HG02798 (cell line): ENCODE measurements at regions not wholly inside any gene's neighbourhood (a gene's known extent, or its start where the extent isn't known, plus 50 kb on each side); places are given as distances from the start of the nearest gene placed in this dataset.
"Not testable (repeated sequence)": the region's sequence is repeated elsewhere in the genome, so short reads cannot be mapped to it uniquely, and the experiment has no call there.

Source experiments
- ATAC-seq: cut with Tn5 transposase; IDR thresholded peaks from one replicate; pipeline ENCODE4 v1.9.1; 2021; ENCODE audit warnings: mild to moderate bottlenecking; ENCODE audit not compliant: unreplicated experiment, poor library complexity

- ATAC-seq, result no peak
These were observed 549.9 kb downstream of the PDHA2 start for GRCh38 chr4:96389770-96390169.

DNA sequence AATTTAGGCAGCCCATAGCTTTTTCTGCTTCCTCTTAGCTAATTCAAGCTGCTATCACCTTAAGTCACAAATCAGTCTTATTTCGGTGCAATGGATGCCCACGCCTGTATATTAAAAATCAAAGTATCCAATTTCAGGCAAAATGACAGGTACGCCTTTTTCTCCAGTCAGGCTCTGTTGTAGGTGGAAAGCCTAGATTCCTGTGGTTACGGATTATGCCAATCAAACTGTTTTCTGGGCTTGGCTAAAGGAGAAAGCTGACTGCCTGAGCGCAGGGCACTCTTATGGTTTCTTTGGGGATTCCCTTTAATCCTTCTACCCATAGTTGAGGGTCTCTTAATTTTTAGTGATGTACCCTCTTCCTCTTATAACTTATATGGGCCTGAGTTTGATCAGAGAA, 550.5 kb downstream of the PDHA2 start:
- no peak for ATAC-seq

GRCh38 chr4:96395747-96396146, 555.9 kb downstream of the PDHA2 start:
- no peak for ATAC-seq

DNA sequence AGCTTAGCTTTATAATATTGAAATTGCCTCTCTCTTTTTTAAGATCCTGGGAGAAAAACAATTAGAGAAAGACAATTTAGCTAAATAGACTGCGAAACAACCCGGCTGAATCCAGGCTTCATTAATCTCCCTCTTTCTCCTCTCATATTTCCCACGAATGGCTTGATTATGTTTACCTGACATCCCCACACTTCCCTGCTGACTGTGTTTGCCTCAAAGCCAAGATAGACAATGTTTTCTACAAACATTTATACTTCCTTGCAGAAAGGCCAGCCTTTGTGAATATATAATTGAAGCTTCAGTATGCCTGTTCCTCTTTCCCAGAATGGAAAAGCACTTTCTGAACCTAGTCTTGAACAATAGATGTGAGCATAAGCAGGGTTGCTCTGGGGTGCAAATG, 566.8 kb downstream of the PDHA2 start:
- no peak for ATAC-seq

DNA sequence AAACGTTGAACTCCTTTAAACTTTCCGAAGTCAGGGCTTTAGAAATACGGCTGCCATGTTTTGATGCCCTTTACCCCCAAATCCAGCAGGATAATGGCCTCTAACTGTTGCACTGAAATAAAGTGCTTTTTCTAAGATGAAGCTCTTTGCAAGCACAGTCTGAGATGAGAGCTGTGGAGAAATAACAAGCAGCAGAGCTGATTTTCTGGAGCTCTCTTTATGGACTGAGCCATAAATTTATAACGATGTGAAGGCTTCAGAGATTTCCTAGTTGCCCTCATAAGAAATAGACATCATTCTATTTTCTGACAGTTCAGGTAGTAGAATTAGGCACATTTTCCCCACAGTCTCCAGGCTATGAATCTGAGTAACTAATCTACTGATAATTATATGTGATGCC, 567.3 kb downstream of the PDHA2 start:
- ATAC-seq, result no peak

GRCh38 chr4:96407738-96408463, 568.0 kb downstream of the PDHA2 start:
- no peak for ATAC-seq

DNA sequence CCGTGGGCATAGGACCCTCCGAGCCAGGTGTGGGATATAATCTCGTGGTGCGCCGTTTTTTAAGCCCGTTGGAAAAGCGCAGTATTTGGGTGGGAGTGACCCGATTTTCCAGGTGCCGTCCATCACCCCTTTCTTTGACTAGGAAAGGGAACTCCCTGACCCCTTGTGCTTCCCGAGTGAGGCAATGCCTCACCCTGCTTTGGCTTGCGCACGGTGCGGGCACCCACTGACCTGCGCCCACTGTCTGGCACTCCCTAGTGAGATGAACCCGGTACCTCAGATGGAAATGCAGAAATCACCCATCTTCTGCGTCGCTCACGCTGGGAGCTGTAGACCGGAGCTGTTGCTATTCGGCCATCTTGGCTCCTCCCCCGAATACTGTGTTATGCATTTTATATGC, 575.0 kb downstream of the PDHA2 start:
- ATAC-seq, result not testable (repeated sequence)

DNA sequence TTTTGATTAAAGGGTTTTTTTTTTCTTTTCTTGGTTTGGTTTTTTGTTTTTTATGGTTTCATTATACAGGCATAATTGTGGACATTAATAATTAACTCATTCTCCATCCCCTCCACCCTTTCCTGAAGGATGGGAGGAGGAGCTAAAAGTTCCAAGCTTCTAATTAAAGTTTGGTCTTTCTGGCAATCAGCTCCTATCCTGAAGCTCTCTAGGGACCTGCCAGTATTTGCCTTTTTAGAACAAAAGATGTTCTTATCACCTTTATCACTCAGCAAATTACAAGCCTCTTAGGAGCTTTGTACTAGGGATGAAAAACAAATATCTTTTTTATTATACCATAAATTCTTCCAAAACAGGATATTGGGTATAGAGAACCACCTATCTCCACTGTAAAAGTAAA, 589.8 kb downstream of the PDHA2 start:
- ATAC-seq, result no peak

DNA sequence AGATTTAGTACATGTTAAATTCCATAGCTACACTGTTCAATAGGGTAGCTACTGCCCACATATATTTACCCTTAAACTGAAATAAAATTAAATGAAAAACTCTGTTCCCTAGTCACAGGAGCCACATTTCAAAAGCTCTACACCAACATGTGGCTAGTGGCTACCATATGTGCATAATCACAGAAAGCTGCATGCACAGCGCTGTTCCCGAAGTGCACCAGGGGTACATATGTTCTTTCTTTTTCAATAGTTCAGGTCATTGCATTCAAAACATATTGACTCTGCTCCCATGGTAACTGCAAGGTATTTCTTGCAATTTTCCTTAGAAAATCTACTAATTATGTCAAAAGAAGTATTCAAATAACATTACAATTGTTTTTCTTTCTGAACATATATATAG, 591.2 kb downstream of the PDHA2 start:
- ATAC-seq, result no peak

- ATAC-seq, result no peak
These were observed 608.5 kb downstream of the PDHA2 start for GRCh38 chr4:96448315-96448872.

GRCh38 chr4:96455045-96455720, 615.3 kb downstream of the PDHA2 start:
- ATAC-seq, result no peak

- not testable (repeated sequence) for ATAC-seq
These were observed 618.1 kb downstream of the PDHA2 start for GRCh38 chr4:96458031-96458430.

DNA sequence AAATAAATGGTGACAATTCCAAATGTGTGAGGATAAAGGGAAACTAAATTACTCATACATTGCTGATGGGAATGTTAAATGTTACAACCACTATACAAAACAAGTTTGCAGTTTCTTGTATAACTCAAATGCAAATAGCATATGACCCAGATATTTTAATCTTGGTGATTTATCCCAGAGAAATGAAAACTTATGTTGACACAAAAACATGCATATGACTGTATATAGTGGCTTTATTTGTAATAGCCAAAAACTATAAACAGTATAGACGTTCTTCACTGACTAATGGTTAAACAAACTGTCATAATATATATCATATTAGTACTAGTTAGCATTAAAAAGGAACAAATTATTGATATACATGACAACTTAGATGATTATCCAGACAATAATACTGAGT, 619.2 kb downstream of the PDHA2 start:
- no peak for ATAC-seq

GRCh38 chr4:96465834-96466233, 625.9 kb downstream of the PDHA2 start:
- ATAC-seq, result no peak

DNA sequence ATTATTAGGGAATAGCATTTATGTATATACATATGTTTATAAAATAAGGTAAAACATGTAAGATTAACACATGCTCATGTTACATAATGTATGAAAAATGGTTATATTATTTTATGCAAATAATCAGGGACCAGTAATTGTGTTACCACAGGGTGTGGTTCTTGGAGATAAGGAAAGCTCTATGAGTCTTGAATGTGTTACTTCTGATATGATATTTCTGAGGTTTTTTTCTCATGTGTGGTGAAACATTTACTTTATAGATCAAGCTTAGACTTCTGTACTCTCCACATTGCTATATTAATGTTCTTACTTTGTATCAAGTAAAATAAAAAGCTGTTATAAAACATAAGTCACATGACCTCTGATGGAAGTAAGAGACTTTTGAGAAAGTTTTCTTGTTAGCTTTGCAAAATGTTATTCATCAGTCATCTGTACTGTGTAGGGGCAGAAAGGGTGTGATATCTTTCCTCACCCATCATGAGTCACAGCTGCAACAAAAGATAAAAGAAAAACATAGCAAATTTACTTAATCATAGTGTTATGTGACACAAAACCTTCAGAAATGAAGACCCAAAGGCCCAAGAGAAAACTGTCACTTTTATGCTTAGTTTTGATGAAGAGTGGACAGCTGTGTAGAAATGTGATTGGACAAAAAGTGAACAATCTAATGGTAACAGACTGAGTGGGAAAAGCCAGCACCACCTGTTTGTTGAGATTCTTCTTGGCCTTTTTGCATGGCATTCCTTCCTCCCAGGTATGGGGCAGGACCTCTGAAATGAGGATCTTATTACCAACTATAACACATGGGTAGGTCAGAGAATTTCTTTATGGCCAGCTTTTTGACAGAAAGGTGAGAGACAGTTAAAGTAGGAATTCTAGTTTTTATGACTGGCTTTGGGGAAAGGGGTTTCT, 632.3 kb downstream of the PDHA2 start:
- ATAC-seq, result no peak

GRCh38 chr4:96473246-96473645, 633.4 kb downstream of the PDHA2 start:
- no peak for ATAC-seq

DNA sequence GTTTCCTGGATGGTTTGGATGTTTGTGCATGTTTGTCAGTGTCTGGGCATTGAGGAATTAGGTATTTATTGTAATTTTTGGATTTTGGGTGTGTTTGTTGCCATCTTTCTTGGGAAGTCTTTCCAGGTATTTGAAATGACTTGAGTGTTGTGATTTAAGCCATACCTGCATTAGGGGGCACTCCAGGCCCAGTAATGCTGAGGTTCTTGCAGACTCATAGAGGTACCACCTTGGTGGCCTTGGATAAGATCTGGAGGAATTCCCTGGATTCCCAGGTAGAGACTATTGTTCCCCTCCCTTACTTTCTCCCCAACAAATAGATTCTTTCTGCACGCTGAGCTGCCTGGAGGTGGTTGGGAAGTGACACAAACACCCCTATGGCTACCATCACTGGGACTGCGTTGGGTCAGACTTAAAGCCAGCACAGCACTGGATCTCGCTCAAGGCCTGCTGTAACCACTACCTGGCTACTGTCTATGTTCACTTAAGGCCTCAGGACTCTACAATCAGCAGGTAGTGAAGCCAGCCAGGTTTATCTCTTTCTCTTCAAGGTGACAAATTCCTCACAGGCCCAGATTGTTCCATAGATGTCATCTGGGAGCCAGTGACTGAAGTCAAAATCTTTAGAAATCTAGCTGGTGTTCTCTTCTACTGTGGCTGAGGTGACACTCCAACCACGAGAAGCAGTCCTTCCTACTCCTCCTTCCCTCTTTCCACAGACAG, 643.6 kb downstream of the PDHA2 start:
- ATAC-seq, result no peak

DNA sequence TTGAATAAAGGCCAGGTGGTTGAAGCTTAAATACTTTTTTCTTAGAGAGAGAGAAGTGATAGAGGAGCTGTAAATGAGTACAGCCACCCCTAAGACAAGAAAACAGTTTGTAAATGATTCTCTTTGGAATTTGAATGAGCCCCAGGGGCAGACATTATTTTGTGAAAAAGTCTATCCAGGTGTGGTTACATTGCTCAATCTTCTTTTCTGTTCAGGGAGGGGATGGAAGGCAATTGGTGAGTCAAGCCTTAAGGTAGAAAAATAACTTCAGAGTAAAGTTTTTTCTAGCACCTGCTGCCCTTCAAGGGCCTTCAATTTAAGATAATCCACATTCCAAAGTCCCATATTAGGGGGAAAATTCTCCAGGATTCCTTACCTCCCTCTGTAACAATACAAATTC, 646.7 kb downstream of the PDHA2 start:
- ATAC-seq, result no peak

GRCh38 chr4:96497621-96498020, 657.7 kb downstream of the PDHA2 start:
- ATAC-seq, result no peak

DNA sequence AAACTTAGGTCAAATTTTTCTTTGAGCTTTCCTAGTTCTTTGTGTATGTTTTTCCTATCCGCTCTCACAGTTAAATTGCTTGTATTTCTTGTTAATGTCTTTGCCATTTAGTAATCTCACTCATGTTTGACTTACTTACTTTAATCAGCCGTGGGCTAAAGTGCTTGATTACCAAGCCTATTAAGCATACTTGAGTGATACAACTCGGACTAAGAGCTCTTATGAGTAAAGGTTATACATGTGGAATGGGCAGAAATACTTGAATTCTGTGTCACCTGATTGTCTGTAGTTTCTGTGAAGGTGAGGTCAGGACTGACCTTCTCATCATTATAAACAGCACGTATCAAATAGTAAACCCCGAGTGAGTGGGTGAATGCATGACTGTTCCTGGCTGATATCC, 664.5 kb downstream of the PDHA2 start:
- ATAC-seq, result no peak
